Chondrocyte (in vitro differentiated cells): ENCODE measurements at regions not wholly inside any gene's neighbourhood (a gene's known extent, or its start where the extent isn't known, plus 50 kb on each side); places are given as distances from the start of the nearest gene placed in this dataset.

ENCODE experiments used
- DNase-seq: peaks from one replicate; pipeline ENCODE4 v3.0.0; 2021; ENCODE audit warnings: mixed read lengths, low spot score
- H3K27ac Mint-ChIP-seq: one replicate; pipeline ENCODE4 v1.8.0; 2021; ENCODE audit warnings: mild to moderate bottlenecking, moderate library complexity, mixed read lengths; ENCODE audit not compliant: unreplicated experiment
- H3K27me3 Mint-ChIP-seq: 2 replicates; pipeline ENCODE4 v1.8.0; 2021; ENCODE audit warnings: low read depth, mixed read lengths
- H3K36me3 Mint-ChIP-seq: 2 replicates; pipeline ENCODE4 v1.8.0; 2021; ENCODE audit warnings: low read depth, mixed read lengths
- H3K4me1 Mint-ChIP-seq: 2 replicates; pipeline ENCODE4 v1.8.0; 2021; ENCODE audit warnings: low read depth, mild to moderate bottlenecking, mixed read lengths
- H3K4me3 Mint-ChIP-seq: one replicate; pipeline ENCODE4 v1.8.0; 2021; ENCODE audit warnings: mild to moderate bottlenecking, moderate library complexity, mixed read lengths; ENCODE audit not compliant: unreplicated experiment
- H3K9me3 Mint-ChIP-seq: 2 replicates; pipeline ENCODE4 v1.8.0; 2021; ENCODE audit warnings: low read depth, mixed read lengths
- TF ChIP-seq, protein P1 (sequence below): fragments of 200-600 bp; sonication (generic); IDR thresholded peaks from 2 replicates; pipeline ENCODE4 v1.5.0; 2021; ENCODE audit warnings: antibody characterized with exemption, mild to moderate bottlenecking, moderate library complexity

DNA sequence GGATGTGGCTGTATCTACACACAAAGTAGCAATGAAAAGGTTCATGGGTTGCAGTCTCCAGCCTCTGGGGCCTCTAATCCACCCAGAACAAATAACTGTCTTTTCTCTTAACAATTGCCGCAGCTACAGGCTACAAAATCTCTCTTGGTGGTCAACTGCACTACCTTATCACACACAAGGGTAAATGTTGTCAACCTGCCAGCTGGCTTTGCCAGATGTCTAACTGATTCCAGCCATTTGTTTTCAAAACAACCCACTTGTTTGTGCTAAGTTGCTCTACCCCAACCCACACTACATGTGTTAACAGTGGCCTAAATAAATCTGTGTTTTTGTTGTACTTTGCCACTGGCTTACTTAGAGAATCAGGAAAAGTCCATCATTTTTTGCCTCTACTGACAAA, 447.3 kb downstream of the TAFA4 start:
- DNase-seq, result no peak
- H3K27me3 Mint-ChIP-seq, result peaks cover 7% of the 10 kb centered on the region
- H3K9me3 Mint-ChIP-seq, result no peaks in the 10 kb centered on the region
- TF ChIP-seq, protein P1, sequence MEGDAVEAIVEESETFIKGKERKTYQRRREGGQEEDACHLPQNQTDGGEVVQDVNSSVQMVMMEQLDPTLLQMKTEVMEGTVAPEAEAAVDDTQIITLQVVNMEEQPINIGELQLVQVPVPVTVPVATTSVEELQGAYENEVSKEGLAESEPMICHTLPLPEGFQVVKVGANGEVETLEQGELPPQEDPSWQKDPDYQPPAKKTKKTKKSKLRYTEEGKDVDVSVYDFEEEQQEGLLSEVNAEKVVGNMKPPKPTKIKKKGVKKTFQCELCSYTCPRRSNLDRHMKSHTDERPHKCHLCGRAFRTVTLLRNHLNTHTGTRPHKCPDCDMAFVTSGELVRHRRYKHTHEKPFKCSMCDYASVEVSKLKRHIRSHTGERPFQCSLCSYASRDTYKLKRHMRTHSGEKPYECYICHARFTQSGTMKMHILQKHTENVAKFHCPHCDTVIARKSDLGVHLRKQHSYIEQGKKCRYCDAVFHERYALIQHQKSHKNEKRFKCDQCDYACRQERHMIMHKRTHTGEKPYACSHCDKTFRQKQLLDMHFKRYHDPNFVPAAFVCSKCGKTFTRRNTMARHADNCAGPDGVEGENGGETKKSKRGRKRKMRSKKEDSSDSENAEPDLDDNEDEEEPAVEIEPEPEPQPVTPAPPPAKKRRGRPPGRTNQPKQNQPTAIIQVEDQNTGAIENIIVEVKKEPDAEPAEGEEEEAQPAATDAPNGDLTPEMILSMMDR, result no peak
- H3K4me1 Mint-ChIP-seq, result no peaks in the 10 kb centered on the region
- no peak overlapping the region for H3K27ac Mint-ChIP-seq
- H3K4me3 Mint-ChIP-seq, result no peak overlapping the region
- no peaks in the 10 kb centered on the region for H3K36me3 Mint-ChIP-seq

GRCh38 chr3:68483601-68484000, 448.7 kb downstream of the TAFA4 start:
- peaks cover 7% of the 10 kb centered on the region for H3K27me3 Mint-ChIP-seq
- TF ChIP-seq, protein P1, result no peak
- H3K36me3 Mint-ChIP-seq, result no peaks in the 10 kb centered on the region
- H3K9me3 Mint-ChIP-seq, result no peaks in the 10 kb centered on the region
- H3K4me3 Mint-ChIP-seq, result no peak overlapping the region
- H3K27ac Mint-ChIP-seq, result no peak overlapping the region
- DNase-seq, result no peak
- H3K4me1 Mint-ChIP-seq, result no peaks in the 10 kb centered on the region

- H3K36me3 Mint-ChIP-seq, result no peaks in the 10 kb centered on the region
- no peaks in the 10 kb centered on the region for H3K4me1 Mint-ChIP-seq
- H3K9me3 Mint-ChIP-seq, result no peaks in the 10 kb centered on the region
- no peak for DNase-seq
- H3K27ac Mint-ChIP-seq, result no peak overlapping the region
- peaks cover 7% of the 10 kb centered on the region for H3K27me3 Mint-ChIP-seq
- TF ChIP-seq, protein P1, result no peak
- no peak overlapping the region for H3K4me3 Mint-ChIP-seq
Measured at GRCh38 chr3:68483041-68483440, 449.3 kb downstream of the TAFA4 start.

DNA sequence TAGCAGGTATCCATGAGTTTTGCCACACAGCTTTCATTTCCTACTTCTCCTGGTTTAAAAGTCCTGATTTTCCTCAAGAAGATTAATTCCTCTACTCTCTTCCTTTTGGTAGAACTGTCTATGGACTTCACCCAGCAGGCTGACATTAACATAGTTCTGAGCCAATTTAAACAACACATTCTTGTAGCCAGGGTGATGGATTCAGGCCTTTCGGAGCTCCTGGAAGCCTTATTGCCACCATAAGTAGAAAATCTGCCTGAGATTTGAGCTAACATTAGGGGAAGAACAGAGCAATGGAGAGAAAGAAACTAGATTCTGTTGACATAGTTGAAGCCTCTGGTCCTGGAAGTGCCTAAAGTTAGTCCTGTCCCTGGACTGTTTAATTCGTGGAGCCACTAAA, 449.8 kb downstream of the TAFA4 start:
- DNase-seq, result no peak
- Mint-ChIP-seq H3K4me1 (no peaks in the 10 kb centered on the region), H3K9me3 (no peaks in the 10 kb centered on the region), H3K4me3 (no peak overlapping the region), H3K27me3 (peaks cover 7% of the 10 kb centered on the region), H3K36me3 (no peaks in the 10 kb centered on the region), H3K27ac (no peak overlapping the region)
- TF ChIP-seq, protein P1, result no peak

DNA sequence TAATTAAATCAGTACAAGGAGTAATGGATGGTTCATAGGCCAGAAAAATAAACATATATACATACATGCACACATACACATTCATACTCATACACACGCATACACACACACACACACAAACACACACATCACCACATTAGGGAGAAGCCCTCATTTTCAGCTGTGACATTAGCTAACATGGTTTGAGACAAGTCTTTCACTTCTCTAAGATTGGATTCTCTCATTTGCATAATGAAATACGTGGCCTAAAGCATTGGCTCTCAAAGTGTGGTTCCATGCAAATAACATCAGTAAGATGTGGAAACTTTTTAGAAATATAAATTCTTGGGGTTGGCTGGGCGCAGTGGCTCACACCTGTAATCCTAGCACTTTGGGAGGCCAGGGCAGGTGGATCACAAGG, 452.6 kb downstream of the TAFA4 start:
- peaks cover 7% of the 10 kb centered on the region for H3K27me3 Mint-ChIP-seq
- DNase-seq, result no peak
- H3K4me3 Mint-ChIP-seq, result no peak overlapping the region
- H3K4me1 Mint-ChIP-seq, result no peaks in the 10 kb centered on the region
- TF ChIP-seq, protein P1, result no peak
- H3K9me3 Mint-ChIP-seq, result no peaks in the 10 kb centered on the region
- H3K27ac Mint-ChIP-seq, result no peak overlapping the region
- no peaks in the 10 kb centered on the region for H3K36me3 Mint-ChIP-seq
